AG10803 (cell line): ENCODE measurements at regions not wholly inside any gene's neighbourhood (a gene's known extent, or its start where the extent isn't known, plus 50 kb on each side); places are given as distances from the start of the nearest gene placed in this dataset.
"Not testable (repeated sequence)": the region's sequence is repeated elsewhere in the genome, so short reads cannot be mapped to it uniquely, and the experiment has no call there.

Experiments used
- DNase-seq: peaks from one replicate; pipeline ENCODE4 v3.0.0; 2010; ENCODE audit warnings: low read depth
- H3K4me3 ChIP-seq: 2 replicates; pipeline ENCODE4 v1.5.1; 2011; ENCODE audit warnings: mild to moderate bottlenecking, low read length, control low read depth
- TF ChIP-seq, protein P1 (sequence below): conservative IDR thresholded peaks from 2 replicates; pipeline ENCODE4 v1.5.1; 2011; ENCODE audit warnings: mild to moderate bottlenecking, low read length, control low read depth, inconsistent platforms

DNA sequence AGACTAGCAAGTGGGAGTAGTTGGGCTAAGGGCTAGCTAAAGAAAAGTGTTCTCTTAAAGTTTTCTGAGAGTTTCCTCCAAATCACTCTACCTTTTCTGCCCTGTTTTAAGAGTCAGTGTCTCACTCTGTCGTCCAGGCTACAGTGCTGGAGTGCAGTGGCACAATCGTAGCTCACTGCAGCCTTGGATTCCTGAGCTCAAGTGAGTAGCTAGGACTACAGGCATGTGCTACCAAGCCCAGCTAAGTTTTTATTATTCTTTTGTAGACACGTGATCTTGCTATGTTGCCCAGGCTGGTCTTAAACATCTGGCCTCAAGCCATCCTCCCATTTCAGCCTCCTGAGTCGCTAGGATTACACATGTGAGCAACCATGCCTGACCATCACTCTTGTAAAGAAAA is 378.9 kb downstream of the CAAP1 start:
- DNase-seq, result no peak
- TF ChIP-seq, protein P1, sequence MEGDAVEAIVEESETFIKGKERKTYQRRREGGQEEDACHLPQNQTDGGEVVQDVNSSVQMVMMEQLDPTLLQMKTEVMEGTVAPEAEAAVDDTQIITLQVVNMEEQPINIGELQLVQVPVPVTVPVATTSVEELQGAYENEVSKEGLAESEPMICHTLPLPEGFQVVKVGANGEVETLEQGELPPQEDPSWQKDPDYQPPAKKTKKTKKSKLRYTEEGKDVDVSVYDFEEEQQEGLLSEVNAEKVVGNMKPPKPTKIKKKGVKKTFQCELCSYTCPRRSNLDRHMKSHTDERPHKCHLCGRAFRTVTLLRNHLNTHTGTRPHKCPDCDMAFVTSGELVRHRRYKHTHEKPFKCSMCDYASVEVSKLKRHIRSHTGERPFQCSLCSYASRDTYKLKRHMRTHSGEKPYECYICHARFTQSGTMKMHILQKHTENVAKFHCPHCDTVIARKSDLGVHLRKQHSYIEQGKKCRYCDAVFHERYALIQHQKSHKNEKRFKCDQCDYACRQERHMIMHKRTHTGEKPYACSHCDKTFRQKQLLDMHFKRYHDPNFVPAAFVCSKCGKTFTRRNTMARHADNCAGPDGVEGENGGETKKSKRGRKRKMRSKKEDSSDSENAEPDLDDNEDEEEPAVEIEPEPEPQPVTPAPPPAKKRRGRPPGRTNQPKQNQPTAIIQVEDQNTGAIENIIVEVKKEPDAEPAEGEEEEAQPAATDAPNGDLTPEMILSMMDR, result no peak
- H3K4me3 ChIP-seq, result no peak overlapping the region

DNA sequence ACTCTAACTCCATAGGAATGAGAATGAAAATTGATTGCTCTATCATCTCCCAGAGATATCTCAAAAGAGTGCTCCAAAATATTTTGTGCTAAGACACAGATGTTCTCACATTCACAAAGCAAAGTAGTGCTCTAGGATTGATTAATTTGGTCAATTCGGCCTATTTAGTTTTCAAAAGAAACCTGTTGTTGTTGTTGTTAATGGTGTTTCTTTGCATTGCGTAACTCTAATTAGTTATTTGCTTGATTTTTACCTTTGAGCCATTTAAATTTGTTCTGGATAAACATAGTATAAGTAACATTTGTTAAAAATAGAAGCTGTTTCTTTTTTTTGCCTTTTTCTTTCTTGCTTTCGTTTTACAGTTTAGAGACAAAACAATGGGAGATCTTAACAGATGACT is 382.5 kb downstream of the CAAP1 start:
- no peak overlapping the region for H3K4me3 ChIP-seq
- no peak for DNase-seq
- TF ChIP-seq, protein P1, result no peak

DNA sequence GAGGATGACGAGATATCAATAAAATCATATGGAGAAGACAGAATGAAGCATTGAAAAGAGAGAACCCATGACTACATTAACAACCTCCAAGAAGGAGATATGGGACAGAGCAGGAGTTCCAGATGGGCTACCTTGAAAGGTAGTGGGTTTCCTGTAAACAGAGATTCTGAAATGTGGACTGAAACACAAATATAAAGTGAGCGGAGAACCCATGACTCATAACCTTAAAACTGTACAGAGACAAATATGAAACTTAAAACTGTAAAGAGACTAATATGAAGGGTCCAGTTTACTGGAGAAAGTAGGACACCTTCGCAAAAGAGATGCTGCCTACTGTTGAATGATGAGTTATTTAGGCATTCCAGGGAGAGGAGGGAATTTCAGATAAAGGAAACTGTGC is 383.7 kb downstream of the CAAP1 start:
- TF ChIP-seq, protein P1, result no peak
- DNase-seq, result no peak
- no peak overlapping the region for H3K4me3 ChIP-seq

DNA sequence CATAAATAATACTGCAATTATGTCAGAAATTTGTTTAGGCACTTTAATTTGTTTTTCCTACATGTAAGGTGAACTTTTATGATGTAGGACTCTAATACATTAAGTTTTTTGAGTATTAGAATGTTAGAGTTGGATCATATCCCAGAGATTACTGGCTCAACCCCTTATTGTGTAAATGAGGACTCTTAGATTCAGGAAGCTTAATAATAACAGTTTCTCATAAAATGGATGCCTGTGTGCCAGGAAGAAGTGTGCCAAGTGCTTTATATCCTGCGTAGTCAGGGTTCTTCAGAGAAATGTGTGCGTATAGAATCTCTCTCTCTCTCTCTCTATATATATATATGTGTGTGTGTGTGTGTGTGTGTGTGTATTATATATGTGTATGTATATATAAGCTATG is 388.5 kb downstream of the CAAP1 start:
- H3K4me3 ChIP-seq, result no peak overlapping the region
- TF ChIP-seq, protein P1, result no peak
- DNase-seq, result no peak

DNA sequence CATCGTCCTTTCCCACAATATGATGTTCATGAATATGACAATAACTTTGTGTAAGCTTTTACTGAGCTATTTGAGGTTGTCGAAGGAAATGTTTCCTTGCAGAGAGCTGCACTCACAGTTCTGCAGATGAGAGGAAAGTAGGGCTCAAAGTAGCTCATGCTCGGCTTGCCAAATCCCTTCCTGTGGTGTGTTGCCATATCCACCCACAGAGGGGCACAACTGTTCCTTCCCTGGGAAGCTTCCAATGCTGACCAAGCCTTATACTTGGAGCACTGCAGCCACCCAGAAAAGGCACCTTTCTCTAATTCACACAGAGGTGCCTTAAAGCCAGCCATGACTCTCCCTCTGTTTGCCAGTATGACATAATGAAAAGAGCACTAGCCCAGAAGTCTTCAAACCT is 390.3 kb downstream of the CAAP1 start:
- H3K4me3 ChIP-seq, result no peak overlapping the region
- TF ChIP-seq, protein P1, result no peak
- DNase-seq, result no peak

DNA sequence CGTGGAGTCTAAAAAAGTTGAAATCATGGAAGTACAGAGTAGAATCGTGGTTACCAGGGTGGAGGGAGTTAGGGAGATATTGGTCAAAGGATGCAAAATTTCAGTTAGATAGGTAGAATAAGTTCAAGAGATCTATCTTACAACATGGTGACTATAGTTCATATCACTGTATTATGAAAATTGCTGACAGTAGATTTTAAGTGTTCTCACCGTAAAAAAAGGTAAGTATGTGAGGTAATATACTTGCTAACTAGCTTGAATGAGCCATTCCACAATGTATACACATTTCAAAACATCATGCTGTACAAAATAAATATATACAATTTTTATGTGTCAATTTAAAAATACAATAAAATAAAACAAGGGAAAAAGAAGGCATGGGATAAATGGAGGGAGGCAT is 392.1 kb downstream of the CAAP1 start:
- H3K4me3 ChIP-seq, result no peak overlapping the region
- DNase-seq, result no peak
- TF ChIP-seq, protein P1, result no peak

DNA sequence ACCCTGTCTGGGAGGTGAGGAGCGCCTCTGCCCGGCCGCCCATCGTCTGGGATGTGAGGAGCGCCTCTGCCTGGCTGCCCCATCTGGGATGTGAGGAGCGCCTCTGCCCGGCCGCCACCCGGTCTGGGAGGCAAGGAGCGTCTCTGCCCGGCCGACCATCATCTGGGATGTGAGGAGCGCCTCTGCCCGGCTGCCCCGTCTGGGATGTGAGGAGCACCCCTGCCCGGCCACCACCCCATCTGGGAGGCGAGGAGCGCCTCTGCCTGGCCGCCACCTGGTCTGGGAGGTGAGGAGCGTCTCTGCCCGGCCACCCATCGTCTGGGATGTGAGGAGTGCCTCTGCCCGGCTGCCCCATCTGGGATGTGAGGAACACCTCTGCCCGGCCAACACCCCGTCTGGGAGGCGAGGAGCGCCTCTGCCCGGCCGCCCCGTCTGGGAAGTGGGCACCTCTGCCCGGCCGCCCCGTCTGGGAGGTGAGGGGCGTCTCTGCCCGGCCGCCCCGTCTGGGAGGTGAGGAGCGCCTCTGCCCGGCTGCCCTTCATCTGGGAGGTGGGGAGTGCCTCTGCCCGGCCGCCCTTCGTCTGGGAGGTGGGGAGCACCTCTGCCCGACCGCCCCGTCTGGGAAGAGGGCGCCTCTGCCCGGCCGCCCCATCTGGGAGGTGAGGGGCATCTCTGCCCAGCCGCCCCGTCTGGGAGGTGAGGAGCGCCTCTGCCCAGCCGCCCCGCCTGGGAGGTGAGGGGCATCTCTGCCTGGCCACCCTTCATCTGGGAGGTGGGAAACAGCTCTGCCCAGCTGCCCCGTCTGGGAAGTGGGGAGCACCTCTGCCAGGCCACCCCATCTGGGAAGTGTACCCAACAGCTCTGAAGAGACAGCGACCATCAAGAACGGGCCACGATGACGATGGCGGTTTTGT is 399.7 kb downstream of the CAAP1 start:
- H3K4me3 ChIP-seq, DNase-seq: not testable (repeated sequence)

DNA sequence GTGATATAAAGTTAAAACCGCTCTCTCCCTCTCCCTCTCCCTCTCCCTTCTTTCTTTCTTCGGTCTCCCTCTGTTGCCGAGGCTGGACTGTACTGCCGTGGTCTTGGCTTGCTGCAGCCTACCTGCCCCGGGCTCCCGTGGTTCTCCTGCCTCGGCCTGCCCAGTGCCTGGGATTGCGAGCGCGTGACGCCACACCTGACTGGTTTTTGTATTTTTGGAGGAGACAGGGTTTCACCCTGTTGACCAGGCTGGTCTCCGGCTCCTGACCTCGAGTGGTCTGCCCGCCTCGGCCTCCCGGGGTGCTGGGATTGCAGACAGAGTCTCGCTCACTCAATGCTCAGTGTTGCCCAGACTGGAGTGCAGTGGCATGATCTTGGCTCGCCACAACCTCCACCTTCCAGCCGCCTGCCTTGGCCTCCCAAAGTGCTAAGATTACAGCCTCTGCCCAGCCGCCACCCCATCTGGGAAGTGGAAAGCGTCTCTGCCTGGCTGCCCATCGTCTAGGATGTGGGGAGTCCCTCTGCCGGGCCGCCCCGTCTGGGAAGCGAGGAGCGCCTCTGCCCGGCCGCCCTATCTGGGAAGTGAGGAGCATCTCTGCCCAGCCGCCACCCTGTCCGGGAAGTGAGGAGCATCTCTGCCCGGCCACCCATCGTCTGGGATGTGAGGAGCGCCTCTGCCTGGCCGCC is 400.5 kb downstream of the CAAP1 start:
- H3K4me3 ChIP-seq, DNase-seq: not testable (repeated sequence)
